Keratinocyte (primary cell): ENCODE measurements at regions not wholly inside any gene's neighbourhood (a gene's known extent, or its start where the extent isn't known, plus 50 kb on each side); places are given as distances from the start of the nearest gene placed in this dataset.

ENCODE experiments used
- DNase-seq: peaks from one replicate; pipeline ENCODE4 v3.0.0-alpha.2; 2011; ENCODE audit warnings: low read depth, missing footprints, low spot score
- FAIRE-seq: peaks from 2 replicates; lab custom pipeline; 2011; peaks lifted over from hg19 to GRCh38; lab: Jason Lieb, UNC
- H2AFZ ChIP-seq: 2 replicates; pipeline ENCODE4 v1.6.0; 2012; ENCODE audit warnings: low read length, control low read depth, inconsistent platforms; ENCODE audit not compliant: control insufficient read depth
- H3K27ac ChIP-seq: 2 replicates; pipeline ENCODE4 v1.5.1; 2011; ENCODE audit warnings: low read length; ENCODE audit not compliant: control insufficient read depth, insufficient read depth
- H3K27me3 ChIP-seq: 3 replicates; pipeline ENCODE4 v1.6.0; 2011; ENCODE audit warnings: low read length; ENCODE audit not compliant: control insufficient read depth, insufficient read depth; ENCODE audit errors: extremely low read depth
- H3K36me3 ChIP-seq, 2 experiments: 2 replicates in 1 of 2; 3 replicates in 1 of 2; pipeline ENCODE4 v1.5.1; 2011; ENCODE audit warnings: low read length in 2 of 2, mild to moderate bottlenecking in 1 of 2; ENCODE audit not compliant: control insufficient read depth in 2 of 2, insufficient read depth in 2 of 2; ENCODE audit errors: extremely low read depth in 1 of 2
- H3K4me1 ChIP-seq: 3 replicates; pipeline ENCODE4 v1.5.1; 2011; ENCODE audit warnings: low read length; ENCODE audit not compliant: control insufficient read depth, insufficient read depth; ENCODE audit errors: extremely low read depth
- H3K4me2 ChIP-seq: 3 replicates; pipeline ENCODE4 v1.6.0; 2011; ENCODE audit warnings: low read depth, low read length; ENCODE audit not compliant: control insufficient read depth, insufficient read depth; ENCODE audit errors: extremely low read depth
- H3K4me3 ChIP-seq, 3 experiments: fragments of 200-600 bp in 1 of 3; sonication (generic) in 1 of 3; 2 replicates in 2 of 3; 3 replicates in 1 of 3; pipeline ENCODE4 v1.5.1; 2011 to 2016; ENCODE audit warnings: low read length in 3 of 3, mild to moderate bottlenecking in 3 of 3, control low read depth in 2 of 3, inconsistent platforms in 1 of 3, low read depth in 1 of 3, mixed read lengths in 1 of 3, mixed run types in 1 of 3, moderate library complexity in 1 of 3; ENCODE audit not compliant: control insufficient read depth in 2 of 3, insufficient read depth in 2 of 3; ENCODE audit errors: extremely low read depth in 1 of 3
- H3K79me2 ChIP-seq: 2 replicates; pipeline ENCODE4 v1.6.0; 2012; ENCODE audit warnings: low read length; ENCODE audit not compliant: control insufficient read depth, insufficient read depth
- H3K9ac ChIP-seq: 3 replicates; pipeline ENCODE4 v1.6.0; 2011; ENCODE audit warnings: low read length; ENCODE audit not compliant: control insufficient read depth, insufficient read depth; ENCODE audit errors: extremely low read depth
- H3K9me1 ChIP-seq: 3 replicates; pipeline ENCODE4 v1.6.0; 2011; ENCODE audit warnings: low read length; ENCODE audit not compliant: control insufficient read depth, insufficient read depth; ENCODE audit errors: extremely low read depth
- H3K9me3 ChIP-seq: 2 replicates; pipeline ENCODE4 v1.5.1; 2012; ENCODE audit warnings: low read depth, low read length; ENCODE audit not compliant: control insufficient read depth
- H4K20me1 ChIP-seq: 3 replicates; pipeline ENCODE4 v1.6.0; 2011; ENCODE audit warnings: low read length; ENCODE audit not compliant: control insufficient read depth, insufficient read depth; ENCODE audit errors: extremely low read depth
- EZH2 ChIP-seq: IDR thresholded peaks from one replicate; pipeline ENCODE4 v1.6.1; 2012; ENCODE audit warnings: inconsistent platforms, mild to moderate bottlenecking, low read length, moderate library complexity
- dilution Hi-C: fragments of 300-500 bp; cut with MboI; formaldehyde crosslinking; loops from one replicate; pipeline ENCODE4 v1.7.0; 2020; ENCODE audit warnings: low sequenced_read_pairs; ENCODE audit not compliant: extremely low pct_ligation_motif_present
- TF ChIP-seq, protein P1 (sequence below), 3 experiments: IDR thresholded peaks in 1 of 3; conservative IDR thresholded peaks in 1 of 3; optimal IDR thresholded peaks in 1 of 3; 2 replicates in 2 of 3; 3 replicates in 1 of 3; pipeline versions ENCODE3 to v1.5.1; 2011; ENCODE audit warnings: low read length in 3 of 3, mild to moderate bottlenecking in 3 of 3, moderate library complexity in 2 of 3, control low read depth in 1 of 3, inconsistent platforms in 1 of 3; ENCODE audit not compliant: insufficient read depth in 2 of 3; ENCODE audit errors: extremely low read depth in 1 of 3

DNA sequence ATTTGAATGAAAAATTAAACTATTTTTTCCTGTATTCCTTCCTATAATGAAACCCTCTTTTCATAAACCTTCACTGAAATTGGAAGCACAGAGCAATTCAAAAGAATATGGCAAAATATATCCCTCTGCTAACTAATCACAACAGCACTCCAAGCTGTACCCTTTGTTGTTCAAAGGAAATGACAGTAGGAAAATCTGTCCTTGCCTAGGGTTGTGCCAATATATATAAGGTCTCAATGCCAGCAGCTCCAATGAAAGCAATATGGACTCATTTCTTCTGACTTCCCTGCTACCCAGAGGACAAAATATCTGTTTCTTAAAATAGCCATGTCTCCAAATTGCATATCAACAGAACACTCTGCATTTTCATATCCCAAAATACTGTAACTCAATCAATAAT is 373.9 kb upstream of the MC4R start:
- Histone ChIP-seq H3K79me2 (no peaks in the 10 kb centered on the region), H2AFZ (no peak overlapping the region), H3K9me3 (no peaks in the 10 kb centered on the region), H3K9me1 (no peaks in the 10 kb centered on the region), H4K20me1 (no peaks in the 10 kb centered on the region), H3K27me3 (no peaks in the 10 kb centered on the region), H3K4me2 (no peak overlapping the region), H3K4me1 (no peaks in the 10 kb centered on the region), H3K27ac (no peak overlapping the region), H3K36me3 (no peaks in the 10 kb centered on the region), H3K9ac (no peak overlapping the region), H3K4me3 (no peak overlapping the region)
- FAIRE-seq: no peak
- no peak for DNase-seq
- dilution Hi-C loops: no loop called here
- TF ChIP-seq, protein P1, sequence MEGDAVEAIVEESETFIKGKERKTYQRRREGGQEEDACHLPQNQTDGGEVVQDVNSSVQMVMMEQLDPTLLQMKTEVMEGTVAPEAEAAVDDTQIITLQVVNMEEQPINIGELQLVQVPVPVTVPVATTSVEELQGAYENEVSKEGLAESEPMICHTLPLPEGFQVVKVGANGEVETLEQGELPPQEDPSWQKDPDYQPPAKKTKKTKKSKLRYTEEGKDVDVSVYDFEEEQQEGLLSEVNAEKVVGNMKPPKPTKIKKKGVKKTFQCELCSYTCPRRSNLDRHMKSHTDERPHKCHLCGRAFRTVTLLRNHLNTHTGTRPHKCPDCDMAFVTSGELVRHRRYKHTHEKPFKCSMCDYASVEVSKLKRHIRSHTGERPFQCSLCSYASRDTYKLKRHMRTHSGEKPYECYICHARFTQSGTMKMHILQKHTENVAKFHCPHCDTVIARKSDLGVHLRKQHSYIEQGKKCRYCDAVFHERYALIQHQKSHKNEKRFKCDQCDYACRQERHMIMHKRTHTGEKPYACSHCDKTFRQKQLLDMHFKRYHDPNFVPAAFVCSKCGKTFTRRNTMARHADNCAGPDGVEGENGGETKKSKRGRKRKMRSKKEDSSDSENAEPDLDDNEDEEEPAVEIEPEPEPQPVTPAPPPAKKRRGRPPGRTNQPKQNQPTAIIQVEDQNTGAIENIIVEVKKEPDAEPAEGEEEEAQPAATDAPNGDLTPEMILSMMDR (optimal IDR thresholded peaks at IDR 0.05 in 1 of 3, IDR thresholded peaks at IDR 0.05 in 1 of 3, conservative IDR thresholded peaks at IDR 0.05 in 1 of 3; ENCODE audit: extremely low read depth in 1 of 3, insufficient read depth in 2 of 3, low read length in 3 of 3): no peak
- TF ChIP-seq EZH2: no peak

DNA sequence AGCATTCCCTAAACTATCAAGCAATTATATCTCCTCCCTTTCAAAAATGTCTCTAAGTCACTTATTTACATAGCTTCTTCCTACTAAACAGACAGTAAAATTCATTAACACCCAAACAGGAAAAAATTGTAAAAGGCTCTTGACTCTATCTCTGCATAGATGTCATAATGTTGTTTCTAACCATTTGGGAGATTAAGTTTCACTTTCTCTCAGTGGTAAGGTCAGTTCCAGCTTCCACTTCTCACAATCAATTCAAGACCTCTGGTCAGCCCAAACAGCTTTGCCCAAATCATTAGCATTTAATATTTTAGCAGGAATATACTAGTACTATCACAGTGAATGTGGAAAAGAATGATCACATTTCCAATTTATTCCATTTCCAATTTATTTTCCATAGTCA is 374.3 kb upstream of the MC4R start:
- Histone ChIP-seq H3K79me2 (no peaks in the 10 kb centered on the region), H3K27me3 (no peaks in the 10 kb centered on the region), H3K4me1 (no peaks in the 10 kb centered on the region), H2AFZ (no peak overlapping the region), H4K20me1 (no peaks in the 10 kb centered on the region), H3K36me3 (no peaks in the 10 kb centered on the region), H3K9me1 (no peaks in the 10 kb centered on the region), H3K4me2 (no peak overlapping the region), H3K9ac (no peak overlapping the region), H3K4me3 (no peak overlapping the region), H3K9me3 (no peaks in the 10 kb centered on the region), H3K27ac (no peak overlapping the region)
- DNase-seq (no peak), FAIRE-seq (no peak)
- no peak for TF ChIP-seq EZH2
- TF ChIP-seq, protein P1 (optimal IDR thresholded peaks at IDR 0.05 in 1 of 3, IDR thresholded peaks at IDR 0.05 in 1 of 3, conservative IDR thresholded peaks at IDR 0.05 in 1 of 3; ENCODE audit: extremely low read depth in 1 of 3, insufficient read depth in 2 of 3, low read length in 3 of 3): no peak
- dilution Hi-C loops: no loop called here
